NOMO-1 treated with dmso at 0.1 percent for 144 hours (cell line): ENCODE measurements at regions not wholly inside any gene's neighbourhood (a gene's known extent, or its start where the extent isn't known, plus 50 kb on each side); places are given as distances from the start of the nearest gene placed in this dataset.
"Not testable (repeated sequence)": the region's sequence is repeated elsewhere in the genome, so short reads cannot be mapped to it uniquely, and the experiment has no call there.

ENCODE experiments used
- DNase-seq: peaks from one replicate; lab custom pipeline; 2025; ENCODE audit not compliant: unreplicated experiment; lab: John Stamatoyannopoulos, UW

GRCh38 chr2:8611246-8611645 is 70.6 kb upstream of the ID2 start:
- DNase-seq = no peak

DNA sequence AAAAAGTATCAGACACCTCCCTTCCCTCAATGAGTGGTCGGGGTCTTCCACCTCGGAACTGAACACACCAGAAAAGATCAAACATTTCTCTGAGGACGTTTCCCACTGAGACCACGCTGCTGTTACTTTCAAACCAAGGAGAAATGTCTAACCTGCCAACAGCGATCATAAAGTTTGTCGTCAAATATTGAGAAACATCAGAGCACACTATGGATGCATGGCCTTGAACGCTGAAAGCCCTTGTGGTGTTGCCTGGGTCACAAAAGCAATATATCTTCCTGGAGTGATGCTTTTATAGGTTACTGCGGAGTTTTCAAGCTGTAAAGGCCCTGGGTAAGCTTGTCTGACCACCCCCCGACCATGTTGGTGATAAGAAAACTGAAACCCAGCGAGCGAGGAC is 70.2 kb upstream of the ID2 start:
- DNase-seq = no peak

DNA sequence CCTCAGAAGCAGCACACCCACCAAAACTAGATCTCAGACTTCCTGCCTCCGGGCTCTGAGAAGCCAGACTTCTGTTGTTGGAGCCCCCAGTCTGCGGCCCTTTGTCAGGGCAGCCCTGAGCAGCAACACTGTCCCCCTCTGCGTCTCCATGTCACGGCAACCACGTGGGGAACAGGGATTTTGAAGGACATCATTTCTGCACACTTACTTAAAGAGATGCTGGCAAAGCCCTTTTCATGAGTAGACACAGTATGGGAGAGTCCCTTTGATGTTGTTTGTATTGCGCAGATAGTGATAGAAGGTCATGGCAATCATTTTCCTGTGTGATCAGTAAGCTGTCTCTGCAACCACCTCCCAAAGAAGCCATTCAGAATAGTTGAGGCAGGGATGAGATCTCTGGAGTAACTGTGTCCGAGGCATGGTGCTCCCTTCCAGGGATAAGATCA is 69.1 kb upstream of the ID2 start:
- no peak for DNase-seq

DNA sequence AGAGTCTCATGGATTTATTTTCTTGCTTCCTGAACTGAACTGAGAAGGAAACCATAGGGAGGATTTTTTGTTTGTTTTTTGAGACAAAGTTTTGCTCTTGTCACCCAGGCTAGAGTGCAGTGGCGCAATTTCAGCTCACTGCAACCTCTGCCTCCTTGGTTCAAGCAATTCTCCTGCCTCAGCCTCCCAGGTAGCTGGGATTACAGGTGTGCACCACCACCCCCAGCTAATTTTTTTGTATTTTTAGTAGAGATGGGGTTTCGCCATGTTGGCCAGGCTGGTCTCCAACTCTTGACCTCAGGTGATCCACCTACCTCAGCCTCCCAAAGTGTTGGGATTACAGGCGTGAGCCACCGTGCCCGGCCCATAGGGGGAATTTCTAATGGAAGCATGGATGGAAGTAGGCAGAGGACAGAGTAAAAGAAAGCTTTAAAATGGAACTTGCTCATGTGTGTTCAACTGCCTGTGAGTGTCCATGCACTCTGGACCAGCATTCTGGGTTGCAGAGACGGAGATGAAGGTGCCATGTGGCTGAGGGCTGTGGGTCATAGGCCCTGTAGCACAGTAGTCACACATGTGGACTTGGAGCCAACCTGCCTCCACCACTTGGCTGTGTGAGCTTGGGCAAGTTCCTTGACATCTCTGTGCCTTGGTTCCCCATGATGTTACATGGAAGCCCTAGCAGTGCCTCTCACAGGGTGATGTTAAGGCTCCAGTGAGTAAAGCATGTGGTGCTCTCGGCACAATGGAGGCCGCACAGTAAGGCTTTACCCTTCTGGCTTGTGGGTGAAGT is 68.5 kb upstream of the ID2 start:
- DNase-seq = not testable (repeated sequence)

DNA sequence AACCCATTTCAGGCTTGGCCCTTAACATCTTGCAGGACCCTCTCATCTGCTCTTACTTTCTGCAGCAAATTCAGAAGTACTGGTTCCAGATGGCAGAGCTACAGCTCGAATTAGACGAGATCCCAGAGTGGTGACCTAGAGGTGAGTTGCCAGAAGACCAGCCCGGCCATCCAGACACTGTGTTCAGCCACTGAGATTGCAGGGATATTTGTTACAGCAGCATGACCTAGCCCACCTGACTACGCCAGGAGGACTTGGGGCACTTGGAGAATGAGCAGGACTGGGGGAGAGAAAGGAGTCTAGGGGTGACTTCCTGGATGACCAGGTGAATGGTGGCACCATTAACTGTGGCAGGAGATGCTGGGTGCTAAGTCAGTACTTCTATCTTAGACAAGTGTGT is 67.2 kb upstream of the ID2 start:
- DNase-seq = no peak

- DNase-seq = no peak
Measured at GRCh38 chr2:8615252-8615575, 66.6 kb upstream of the ID2 start.

GRCh38 chr2:8615576-8616281 is 66.1 kb upstream of the ID2 start:
- DNase-seq = no peak

DNA sequence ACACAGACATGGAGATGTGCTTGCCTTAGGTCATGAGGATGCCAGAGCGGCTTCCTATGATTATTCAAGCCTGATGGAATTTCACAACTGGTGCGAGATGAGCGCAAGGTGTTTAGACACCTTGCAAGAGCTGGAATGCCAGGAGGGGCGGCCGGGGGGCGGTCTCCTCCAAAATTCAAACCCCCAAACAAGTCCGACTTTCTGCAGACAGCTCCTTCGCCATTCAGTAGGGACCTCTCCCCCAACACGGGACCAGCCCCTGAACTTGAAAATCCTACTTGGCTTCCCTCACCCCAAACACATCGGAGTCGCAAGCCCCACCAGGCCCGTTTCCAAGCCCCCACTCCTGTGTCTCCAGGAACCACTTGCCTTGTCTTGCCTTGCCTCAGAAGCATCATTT is 64.8 kb upstream of the ID2 start:
- no peak for DNase-seq

DNA sequence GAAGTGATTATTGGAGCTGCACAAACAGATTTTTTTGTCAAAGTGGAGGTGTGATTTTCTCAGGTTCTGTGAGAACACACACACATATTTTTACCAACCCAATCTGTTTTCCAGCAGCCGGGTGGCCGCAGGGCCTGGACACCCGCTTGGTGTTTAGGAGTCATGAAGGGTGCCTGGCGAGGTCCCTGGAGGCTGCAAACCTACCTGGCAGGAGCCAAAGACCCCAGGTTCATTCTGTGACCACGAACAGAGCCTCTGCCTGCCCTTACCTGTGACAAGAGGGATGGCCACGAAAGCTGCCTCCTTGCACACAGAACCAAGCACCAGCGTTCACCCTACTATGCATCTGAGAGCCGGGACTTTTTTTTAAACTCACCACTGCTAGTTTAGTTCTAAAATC is 64.3 kb upstream of the ID2 start:
- no peak for DNase-seq

DNA sequence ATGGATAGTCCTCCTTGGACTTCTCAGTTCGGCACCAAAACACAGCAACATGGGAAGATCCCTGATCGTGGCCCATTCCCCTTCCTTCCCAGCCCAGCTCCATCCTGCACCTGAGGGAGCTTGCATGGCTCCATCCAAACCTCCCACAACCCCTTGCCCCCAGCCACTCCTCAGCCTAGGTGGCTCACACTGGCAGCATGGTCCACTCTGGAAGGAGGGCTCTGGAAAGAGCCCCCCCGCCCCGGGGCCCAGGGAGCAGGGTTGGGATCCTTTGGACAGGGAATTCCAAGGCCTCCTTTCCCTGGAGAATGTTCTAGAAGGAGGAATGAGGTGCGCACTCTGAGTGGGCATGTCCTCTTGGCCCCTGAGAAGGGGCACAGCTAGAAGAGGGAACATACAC is 62.8 kb upstream of the ID2 start:
- DNase-seq = no peak

- no peak for DNase-seq
Measured at GRCh38 chr2:8620611-8621382, 61.1 kb upstream of the ID2 start.

DNA sequence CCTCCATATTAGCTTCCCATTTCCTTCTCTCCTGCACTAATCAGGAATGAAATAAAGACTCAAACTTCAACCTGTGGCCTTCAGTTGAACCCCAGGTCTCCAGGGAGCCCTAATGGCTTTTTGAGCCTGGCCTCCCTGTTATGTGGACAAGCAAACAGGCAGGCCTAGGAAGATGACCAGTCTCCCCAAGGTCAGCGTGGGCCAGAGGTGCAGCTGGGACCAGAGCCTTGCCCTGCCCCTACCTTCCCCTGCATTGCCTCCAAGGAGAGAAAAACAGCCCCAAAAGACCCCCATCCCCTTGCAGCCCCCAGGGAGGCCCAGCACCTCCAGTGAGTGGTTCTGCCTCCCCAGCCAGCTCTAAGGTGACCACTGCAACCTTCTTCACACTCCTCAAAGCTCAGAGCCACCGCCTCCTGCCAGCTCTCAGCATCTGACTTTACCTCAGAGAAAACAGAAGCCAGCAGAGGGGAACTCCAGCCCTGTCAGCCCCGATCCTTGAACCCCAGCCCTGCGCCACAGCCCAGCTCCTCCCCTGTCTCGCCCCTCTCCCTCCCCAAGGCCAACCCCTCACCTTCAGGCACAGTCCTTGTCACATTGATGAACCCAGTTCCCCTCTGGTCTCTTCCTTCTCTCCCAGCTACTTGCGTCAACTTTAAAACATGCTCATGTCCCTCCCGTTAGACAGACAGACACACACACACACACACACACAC is 59.5 kb upstream of the ID2 start:
- no peak for DNase-seq

GRCh38 chr2:8622924-8623465 is 58.9 kb upstream of the ID2 start:
- no peak for DNase-seq

DNA sequence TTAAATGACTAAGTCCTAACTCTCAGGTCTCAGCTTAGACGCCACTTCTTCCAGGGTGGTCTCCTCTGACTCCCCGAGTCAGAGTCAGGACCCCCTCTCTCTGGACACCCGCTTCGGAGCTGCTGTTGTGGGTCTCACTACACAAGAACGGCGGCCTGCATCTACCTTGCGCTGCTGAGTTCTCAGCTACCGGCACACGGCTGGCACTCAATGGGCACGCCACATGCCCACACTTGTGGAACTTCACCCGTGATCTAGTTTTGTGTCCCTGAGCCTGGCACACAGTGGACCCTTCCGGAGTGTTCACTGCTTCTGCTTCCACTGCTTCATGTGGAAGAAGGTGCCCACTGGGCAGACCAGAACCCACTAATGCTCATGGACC is 58.3 kb upstream of the ID2 start:
- no peak for DNase-seq

DNA sequence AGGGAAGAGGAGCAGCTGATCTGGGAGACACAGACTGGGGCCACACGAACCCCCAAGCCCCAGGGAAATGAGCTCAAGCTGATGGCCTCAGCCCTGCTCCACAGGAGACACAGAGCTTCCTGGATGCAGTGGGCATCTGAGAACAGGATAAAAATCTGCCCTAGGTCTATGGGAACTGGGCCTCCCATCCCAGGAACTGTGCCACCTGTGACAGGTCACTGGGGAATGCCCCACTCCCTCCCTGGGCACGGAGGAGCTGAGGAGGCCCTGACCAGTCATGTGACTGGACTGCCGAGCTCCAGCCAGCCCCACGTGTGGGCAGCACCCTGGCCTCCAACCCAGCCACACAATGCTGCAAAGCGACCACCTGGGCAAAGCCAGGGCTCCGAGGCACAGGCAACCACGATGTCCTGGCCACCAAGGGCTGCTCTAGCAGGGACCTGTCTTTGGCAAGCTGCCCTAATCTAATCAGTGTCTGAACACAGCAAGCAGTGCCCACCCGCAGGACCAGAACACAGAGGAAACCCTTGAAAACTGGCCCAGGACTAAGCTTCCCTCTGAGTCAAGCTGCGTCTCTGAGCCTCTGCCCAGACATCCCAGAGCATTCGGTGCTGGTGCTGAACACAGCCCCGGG is 57.8 kb upstream of the ID2 start:
- DNase-seq = no peak

DNA sequence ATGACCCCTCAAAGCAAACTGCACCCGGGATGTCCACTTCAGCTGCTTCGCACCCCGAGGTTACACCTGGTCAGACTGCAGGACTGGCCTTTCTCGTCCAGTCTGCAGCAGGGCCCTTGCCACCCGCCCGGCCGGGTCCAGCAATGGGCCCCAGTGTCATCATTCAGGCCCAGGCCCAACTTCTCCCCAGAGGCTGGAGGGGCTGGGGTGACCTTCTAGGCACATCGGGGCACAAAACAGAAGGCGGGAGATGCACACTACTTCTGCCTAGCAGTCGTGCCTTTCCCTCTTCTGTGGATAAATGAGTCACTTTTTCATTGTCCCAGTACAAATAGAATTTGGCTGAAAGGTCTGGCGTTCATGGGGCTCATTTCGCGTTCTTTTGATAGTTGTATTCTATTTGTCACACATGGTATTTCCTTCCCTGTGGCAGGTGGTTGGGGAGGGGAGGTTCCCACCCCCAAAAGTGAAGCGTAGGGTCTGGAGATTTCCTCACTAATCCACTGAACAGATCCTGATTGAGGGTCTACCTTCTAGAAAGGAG is 56.9 kb upstream of the ID2 start:
- DNase-seq = no peak

DNA sequence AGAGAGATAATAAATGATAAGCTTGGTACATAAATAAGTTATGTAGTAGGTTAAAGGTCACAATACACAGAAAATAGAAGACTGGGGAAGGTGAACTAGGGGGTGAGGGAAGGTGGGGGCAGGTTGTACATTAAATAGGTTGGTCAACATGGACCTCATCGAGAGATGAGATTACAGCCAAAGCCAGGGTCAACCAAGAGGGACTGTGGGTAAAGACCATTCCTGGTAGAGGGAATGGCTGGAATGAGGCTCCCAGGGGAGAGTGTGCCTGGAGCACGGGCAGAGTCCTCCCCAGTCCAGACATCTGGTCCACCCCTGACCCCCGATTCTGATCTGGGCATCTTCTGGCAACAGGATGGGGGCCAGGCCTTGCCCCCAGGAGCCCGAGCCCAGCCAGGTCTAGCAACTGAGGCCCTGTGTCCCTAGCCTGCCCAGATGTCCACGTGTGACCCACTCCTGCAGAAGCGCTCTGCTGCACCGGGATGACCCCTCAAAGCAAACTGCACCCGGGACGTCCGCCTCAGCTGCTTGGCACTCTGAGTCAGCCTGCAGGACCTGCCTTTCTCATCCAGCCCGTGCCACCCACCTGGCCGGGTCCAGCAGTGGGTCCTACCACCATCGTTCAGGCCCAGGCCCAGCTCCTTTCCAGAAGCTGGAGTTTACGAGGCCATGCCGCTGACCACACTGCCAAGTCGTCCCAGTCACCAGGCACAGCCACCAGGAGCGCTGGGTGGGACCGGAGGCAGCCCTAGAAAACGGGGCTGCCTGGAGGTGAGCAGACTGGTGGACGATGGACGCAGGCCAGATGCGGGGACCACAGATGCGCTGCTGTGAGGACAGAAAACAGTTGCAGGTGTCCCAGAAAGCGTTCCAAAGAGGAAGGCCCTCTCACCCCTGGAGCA is 56.2 kb upstream of the ID2 start:
- DNase-seq = no peak

GRCh38 chr2:8626572-8626971 is 55.3 kb upstream of the ID2 start:
- no peak for DNase-seq

- peak; percentile 9 for DNase-seq
Measured at GRCh38 chr2:8627019-8627691, 54.7 kb upstream of the ID2 start.
